ENCODE measurements at regions not wholly inside any gene's neighbourhood (a gene's known extent, or its start where the extent isn't known, plus 50 kb on each side); places are given as distances from the start of the nearest gene placed in this dataset.

- no TSS peak for BruUV-seq (replicated peaks)
- Histone ChIP-seq H3K79me2 (ENCODE audit: insufficient read depth, low read length) (no peaks in the 10 kb centered on the region), H3K36me3 (ENCODE audit: control insufficient read depth in 1 of 2, insufficient read depth in 2 of 2, low read length in 2 of 2) (no peaks in the 10 kb centered on the region), H3K27ac (ENCODE audit: low read depth, low read length) (no peak overlapping the region), H3K9ac (ENCODE audit: low read length) (no peak overlapping the region), H3K9me3 (ENCODE audit: control insufficient read depth in 1 of 2, insufficient read depth in 1 of 2, low read depth in 1 of 2, low read length in 2 of 2) (no peaks in the 10 kb centered on the region), H2AFZ (ENCODE audit: low read depth, low read length, poor library complexity, severe bottlenecking) (no peak overlapping the region), H3K9me2 (ENCODE audit: insufficient read depth) (no peaks in the 10 kb centered on the region), H3K27me3 (ENCODE audit: insufficient read depth, low read length) (peaks cover 16% of the 10 kb centered on the region; the same call in 1 of the 2 replicates), H3K4me1 (ENCODE audit: control insufficient read depth in 1 of 2, insufficient read depth in 2 of 2, low read length in 2 of 2) (peaks cover 0 to 9% of the 10 kb centered on the region in 2 experiments; a peak in 1 of 4 replicates), H4K20me1 (ENCODE audit: insufficient read depth) (no peaks in the 10 kb centered on the region), H3K4me3 (replicated peaks in 1 of 2; ENCODE audit: low read depth in 1 of 2, low read length in 2 of 2) (no peak overlapping the region), H3K4me2 (ENCODE audit: low read length) (no peak overlapping the region)
- ChIA-PET CTCF (no interaction called here), POLR2A (no interaction called here), RAD21 (ENCODE audit: low non-redundant PET in 1 of 2, low total read pairs in 2 of 2, uncharacterized antibody in 2 of 2, unreplicated experiment in 2 of 2) (no interaction called here)
- ATAC-seq (no peak), DNase-seq (ENCODE audit: low read depth, low spot score) (no peak)
- intact Hi-C loops (cut with micrococcal nuclease) = no loop called here
- no peak for TF ChIP-seq CBX3 (IDR thresholded peaks at IDR 0.05; ENCODE audit: low read depth)
Measured at GRCh38 chr5:141760193-141760592, 78.2 kb upstream of the ARAP3 start.

- Histone ChIP-seq H3K79me2 (ENCODE audit: insufficient read depth, low read length) (no peaks in the 10 kb centered on the region), H3K27ac (ENCODE audit: low read depth, low read length) (no peak overlapping the region), H2AFZ (ENCODE audit: low read depth, low read length, poor library complexity, severe bottlenecking) (no peak overlapping the region), H3K27me3 (ENCODE audit: insufficient read depth, low read length) (peaks cover 12% of the 10 kb centered on the region; the same call in 1 of the 2 replicates), H3K4me2 (ENCODE audit: low read length) (no peak overlapping the region), H3K4me3 (replicated peaks in 1 of 2; ENCODE audit: low read depth in 1 of 2, low read length in 2 of 2) (no peak overlapping the region), H4K20me1 (ENCODE audit: insufficient read depth) (no peaks in the 10 kb centered on the region), H3K9ac (ENCODE audit: low read length) (no peak overlapping the region), H3K4me1 (ENCODE audit: control insufficient read depth in 1 of 2, insufficient read depth in 2 of 2, low read length in 2 of 2) (peaks cover 0 to 9% of the 10 kb centered on the region in 2 experiments; a peak in 1 of 4 replicates), H3K9me3 (ENCODE audit: control insufficient read depth in 1 of 2, insufficient read depth in 1 of 2, low read depth in 1 of 2, low read length in 2 of 2) (no peaks in the 10 kb centered on the region), H3K9me2 (ENCODE audit: insufficient read depth) (no peaks in the 10 kb centered on the region), H3K36me3 (ENCODE audit: control insufficient read depth in 1 of 2, insufficient read depth in 2 of 2, low read length in 2 of 2) (no peaks in the 10 kb centered on the region)
- ChIA-PET CTCF (interaction anchor here (1.3 to 4.2 kb wide), 5 partner anchors 81 to 202 kb away, joined by 3 to 26 read pairs (median 6); partner anchors contain the start of gene PCDH1), RAD21 (ENCODE audit: low non-redundant PET in 1 of 2, low total read pairs in 2 of 2, uncharacterized antibody in 2 of 2, unreplicated experiment in 2 of 2) (no interaction called here), POLR2A (interaction anchor here (1.1 kb wide), 2 partner anchors 120 to 123 kb away, joined by 3 read pairs; no protein-coding TSS in a partner anchor)
- intact Hi-C loops (cut with micrococcal nuclease) = no loop called here
- no peak for ATAC-seq
- DNase-seq (ENCODE audit: low read depth, low spot score) = no peak
- no TSS peak for BruUV-seq (replicated peaks)
- TF ChIP-seq, protein P1, sequence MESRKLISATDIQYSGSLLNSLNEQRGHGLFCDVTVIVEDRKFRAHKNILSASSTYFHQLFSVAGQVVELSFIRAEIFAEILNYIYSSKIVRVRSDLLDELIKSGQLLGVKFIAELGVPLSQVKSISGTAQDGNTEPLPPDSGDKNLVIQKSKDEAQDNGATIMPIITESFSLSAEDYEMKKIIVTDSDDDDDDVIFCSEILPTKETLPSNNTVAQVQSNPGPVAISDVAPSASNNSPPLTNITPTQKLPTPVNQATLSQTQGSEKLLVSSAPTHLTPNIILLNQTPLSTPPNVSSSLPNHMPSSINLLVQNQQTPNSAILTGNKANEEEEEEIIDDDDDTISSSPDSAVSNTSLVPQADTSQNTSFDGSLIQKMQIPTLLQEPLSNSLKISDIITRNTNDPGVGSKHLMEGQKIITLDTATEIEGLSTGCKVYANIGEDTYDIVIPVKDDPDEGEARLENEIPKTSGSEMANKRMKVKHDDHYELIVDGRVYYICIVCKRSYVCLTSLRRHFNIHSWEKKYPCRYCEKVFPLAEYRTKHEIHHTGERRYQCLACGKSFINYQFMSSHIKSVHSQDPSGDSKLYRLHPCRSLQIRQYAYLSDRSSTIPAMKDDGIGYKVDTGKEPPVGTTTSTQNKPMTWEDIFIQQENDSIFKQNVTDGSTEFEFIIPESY (IDR thresholded peaks at IDR 0.05; ENCODE audit: extremely low read depth, insufficient replicate concordance, low read length) = no peak
- no peak for TF ChIP-seq YY1 (IDR thresholded peaks at IDR 0.05; ENCODE audit: extremely low read depth, insufficient replicate concordance, low read depth, low read length)
Measured at GRCh38 chr5:141758310-141758998, 76.4 kb upstream of the ARAP3 start.

Measured in HCT116 (cell line).